Smooth muscle cell (in vitro differentiated cells): ENCODE measurements at regions not wholly inside any gene's neighbourhood (a gene's known extent, or its start where the extent isn't known, plus 50 kb on each side); places are given as distances from the start of the nearest gene placed in this dataset.

Source experiments
- DNase-seq: peaks from one replicate; lab custom pipeline; 2025; ENCODE audit not compliant: unreplicated experiment; lab: John Stamatoyannopoulos, UW
- H2AFZ ChIP-seq: fragments of 200-600 bp; sonication (generic); 2 replicates; pipeline ENCODE4 v1.6.0; 2016; ENCODE audit warnings: antibody characterized with exemption, low read depth, mild to moderate bottlenecking
- H3F3A ChIP-seq: fragments of 200-600 bp; sonication (generic); 2 replicates; pipeline ENCODE4 v1.6.0; 2017; ENCODE audit warnings: antibody characterized with exemption, low read depth
- H3K27ac ChIP-seq: fragments of 200-600 bp; sonication (generic); 2 replicates; pipeline ENCODE4 v1.5.1; 2016; ENCODE audit warnings: low read depth, mild to moderate bottlenecking
- H3K27me3 ChIP-seq: fragments of 200-600 bp; sonication (generic); 2 replicates; pipeline ENCODE4 v1.6.1; 2016; ENCODE audit warnings: low read depth, mild to moderate bottlenecking
- H3K36me3 ChIP-seq: fragments of 200-600 bp; sonication (generic); 2 replicates; pipeline ENCODE4 v1.5.1; 2016; ENCODE audit warnings: low read depth
- H3K4me1 ChIP-seq: fragments of 200-600 bp; sonication (generic); 2 replicates; pipeline ENCODE4 v1.5.1; 2016; ENCODE audit warnings: low read depth
- H3K4me2 ChIP-seq: fragments of 200-600 bp; sonication (generic); 2 replicates; pipeline ENCODE4 v1.6.0; 2016; ENCODE audit warnings: mild to moderate bottlenecking
- H3K4me3 ChIP-seq: fragments of 200-600 bp; sonication (generic); 2 replicates; pipeline ENCODE4 v1.5.1; 2016; ENCODE audit warnings: mild to moderate bottlenecking
- H3K79me2 ChIP-seq: fragments of 200-600 bp; sonication (generic); 2 replicates; pipeline ENCODE4 v1.6.0; 2016; ENCODE audit warnings: low read depth, mild to moderate bottlenecking
- H3K9ac ChIP-seq: fragments of 200-600 bp; sonication (generic); 2 replicates; pipeline ENCODE4 v1.6.0; 2016; ENCODE audit warnings: low read depth
- H3K9me3 ChIP-seq: fragments of 200-600 bp; sonication (generic); replicated peaks from 2 replicates; pipeline ENCODE4 v1.5.1; 2016; ENCODE audit warnings: low read depth
- H4K20me1 ChIP-seq: fragments of 200-600 bp; sonication (generic); 2 replicates; pipeline ENCODE4 v1.6.0; 2016; ENCODE audit warnings: low read depth
- WGBS: methylation state at CpG from one replicate; pipeline ENCODE4 v1.1.7; 2016; ENCODE audit warnings: low lambda C conversion rate; 5-methylcytosine and 5-hydroxymethylcytosine counted together
- TF ChIP-seq, protein P1 (sequence below): fragments of 200-600 bp; sonication (generic); IDR thresholded peaks from 2 replicates; pipeline ENCODE4 v1.5.1; 2017; ENCODE audit warnings: borderline replicate concordance, mild to moderate bottlenecking, antibody characterized with exemption; ENCODE audit not compliant: insufficient read depth, poor library complexity, severe bottlenecking

DNA sequence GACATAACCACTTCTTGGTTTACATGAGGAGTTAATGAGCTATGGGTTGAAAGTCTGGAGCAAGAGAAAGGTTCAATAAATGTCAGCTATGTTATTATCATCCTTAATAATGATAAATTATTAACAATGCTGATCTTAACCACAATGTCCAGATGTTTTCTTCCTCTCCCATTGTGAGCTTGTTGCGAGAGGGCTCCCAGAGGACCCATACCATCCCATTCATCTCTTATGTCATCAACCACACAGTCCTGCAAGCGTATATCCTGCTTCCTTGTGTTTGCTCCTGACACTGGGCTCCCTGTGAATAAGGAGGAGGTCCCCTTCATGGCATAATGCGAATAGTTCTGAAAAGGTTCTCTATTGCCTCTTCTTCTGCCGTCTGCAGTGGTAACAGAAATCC lies 266.8 kb downstream of the TLE3 start:
- H3K4me3 ChIP-seq, result no peak overlapping the region
- no peak for DNase-seq
- no peak overlapping the region for H2AFZ ChIP-seq
- H3K4me2 ChIP-seq, result no peak overlapping the region
- H3K27me3 ChIP-seq, result no peaks in the 10 kb centered on the region
- no peaks in the 10 kb centered on the region for H3K79me2 ChIP-seq
- WGBS, result 90% methylated on average over 4 of the region's 4 CpGs
- H3F3A ChIP-seq, result no peaks in the 10 kb centered on the region
- TF ChIP-seq, protein P1, sequence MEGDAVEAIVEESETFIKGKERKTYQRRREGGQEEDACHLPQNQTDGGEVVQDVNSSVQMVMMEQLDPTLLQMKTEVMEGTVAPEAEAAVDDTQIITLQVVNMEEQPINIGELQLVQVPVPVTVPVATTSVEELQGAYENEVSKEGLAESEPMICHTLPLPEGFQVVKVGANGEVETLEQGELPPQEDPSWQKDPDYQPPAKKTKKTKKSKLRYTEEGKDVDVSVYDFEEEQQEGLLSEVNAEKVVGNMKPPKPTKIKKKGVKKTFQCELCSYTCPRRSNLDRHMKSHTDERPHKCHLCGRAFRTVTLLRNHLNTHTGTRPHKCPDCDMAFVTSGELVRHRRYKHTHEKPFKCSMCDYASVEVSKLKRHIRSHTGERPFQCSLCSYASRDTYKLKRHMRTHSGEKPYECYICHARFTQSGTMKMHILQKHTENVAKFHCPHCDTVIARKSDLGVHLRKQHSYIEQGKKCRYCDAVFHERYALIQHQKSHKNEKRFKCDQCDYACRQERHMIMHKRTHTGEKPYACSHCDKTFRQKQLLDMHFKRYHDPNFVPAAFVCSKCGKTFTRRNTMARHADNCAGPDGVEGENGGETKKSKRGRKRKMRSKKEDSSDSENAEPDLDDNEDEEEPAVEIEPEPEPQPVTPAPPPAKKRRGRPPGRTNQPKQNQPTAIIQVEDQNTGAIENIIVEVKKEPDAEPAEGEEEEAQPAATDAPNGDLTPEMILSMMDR, result no peak
- no peak overlapping the region for H3K27ac ChIP-seq
- H3K4me1 ChIP-seq, result peaks cover 15% of the 10 kb centered on the region
- H3K9ac ChIP-seq, result no peak overlapping the region
- H3K9me3 ChIP-seq, result no peaks in the 10 kb centered on the region
- H4K20me1 ChIP-seq, result no peaks in the 10 kb centered on the region
- H3K36me3 ChIP-seq, result no peaks in the 10 kb centered on the region

DNA sequence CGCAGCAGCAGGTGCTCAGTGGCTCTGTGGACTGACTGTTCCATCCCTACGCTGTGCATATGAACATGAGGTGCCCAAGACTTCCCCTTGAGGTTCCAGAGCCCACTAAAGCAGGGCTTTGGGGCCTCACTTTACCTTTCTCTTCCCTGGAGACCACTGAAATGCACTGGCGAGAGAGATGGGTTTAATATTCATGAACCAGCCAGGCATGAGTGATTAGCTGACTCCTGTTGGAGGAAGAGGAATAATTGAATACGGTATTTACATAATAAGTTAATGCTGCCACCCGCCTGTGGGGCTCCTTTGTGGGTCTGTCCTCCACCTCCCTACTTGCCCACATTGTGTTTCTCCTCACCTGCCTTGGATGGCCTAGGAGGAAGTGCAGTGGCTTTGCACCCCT lies 263.4 kb downstream of the TLE3 start:
- no peak overlapping the region for H3K4me3 ChIP-seq
- no peak overlapping the region for H3K4me2 ChIP-seq
- H3K9ac ChIP-seq, result no peak overlapping the region
- no peaks in the 10 kb centered on the region for H3K79me2 ChIP-seq
- H2AFZ ChIP-seq, result no peak overlapping the region
- DNase-seq, result no peak
- no peaks in the 10 kb centered on the region for H3F3A ChIP-seq
- no peaks in the 10 kb centered on the region for H3K27me3 ChIP-seq
- H3K9me3 ChIP-seq, result no peaks in the 10 kb centered on the region
- no peak overlapping the region for H3K27ac ChIP-seq
- H4K20me1 ChIP-seq, result no peaks in the 10 kb centered on the region
- no peaks in the 10 kb centered on the region for H3K36me3 ChIP-seq
- TF ChIP-seq, protein P1, result no peak
- H3K4me1 ChIP-seq, result peaks cover 4% of the 10 kb centered on the region
- WGBS, result 96% methylated on average over 5 of the region's 5 CpGs

DNA sequence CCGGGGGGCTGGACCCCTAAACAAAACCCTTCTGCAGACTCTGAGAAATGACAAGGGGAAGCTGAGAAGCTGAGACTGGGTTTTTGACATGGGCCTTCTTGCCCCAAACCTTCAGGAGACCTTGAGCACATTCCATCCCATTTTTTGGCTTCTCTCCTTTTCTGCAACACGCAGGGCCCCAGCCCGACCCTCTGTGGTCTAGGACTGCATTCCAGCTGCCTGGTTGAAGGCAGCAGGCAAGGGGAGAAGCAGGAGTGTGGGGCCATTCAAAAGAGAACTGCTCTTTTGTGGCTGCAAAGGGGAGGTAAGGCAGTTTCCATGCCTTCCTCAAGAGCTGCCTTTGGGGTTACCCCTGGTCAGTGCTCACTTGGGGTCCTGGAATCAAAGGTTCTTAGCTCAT lies 263.0 kb downstream of the TLE3 start:
- TF ChIP-seq, protein P1, result no peak
- peaks cover 4% of the 10 kb centered on the region for H3K4me1 ChIP-seq
- no peak overlapping the region for H3K4me2 ChIP-seq
- H3F3A ChIP-seq, result no peaks in the 10 kb centered on the region
- no peak overlapping the region for H3K9ac ChIP-seq
- H3K27me3 ChIP-seq, result no peaks in the 10 kb centered on the region
- no peak overlapping the region for H3K4me3 ChIP-seq
- H3K27ac ChIP-seq, result no peak overlapping the region
- no peaks in the 10 kb centered on the region for H3K79me2 ChIP-seq
- H3K36me3 ChIP-seq, result no peaks in the 10 kb centered on the region
- peak overlapping the region; percentile 14 for H2AFZ ChIP-seq
- H4K20me1 ChIP-seq, result no peaks in the 10 kb centered on the region
- WGBS, result 62% methylated on average over 3 of the region's 3 CpGs
- no peak for DNase-seq
- no peaks in the 10 kb centered on the region for H3K9me3 ChIP-seq

DNA sequence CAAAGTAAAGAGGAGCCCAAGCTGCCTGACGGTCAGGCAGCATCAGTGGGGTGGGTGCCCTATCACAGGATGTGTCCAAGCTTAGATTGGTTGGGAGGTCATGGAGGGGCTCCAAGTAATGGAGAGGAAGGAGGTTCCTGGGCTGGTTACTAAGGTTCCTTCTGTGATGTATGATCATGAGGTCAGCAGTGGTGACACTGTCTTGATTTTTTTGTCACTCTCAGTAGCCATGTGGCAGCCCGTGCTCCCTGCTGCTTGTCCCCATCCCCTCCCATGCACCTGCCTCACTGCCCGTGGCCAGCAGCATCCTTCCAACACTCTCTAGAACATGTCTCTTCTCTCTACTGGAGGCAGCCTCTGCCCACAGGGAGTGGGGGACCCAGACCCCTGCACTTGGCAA lies 261.7 kb downstream of the TLE3 start:
- H2AFZ ChIP-seq, result no peak overlapping the region
- WGBS, result 97% methylated on average over 3 of the region's 3 CpGs
- H3K4me3 ChIP-seq, result no peak overlapping the region
- no peaks in the 10 kb centered on the region for H3K27me3 ChIP-seq
- H3F3A ChIP-seq, result no peaks in the 10 kb centered on the region
- H3K4me1 ChIP-seq, result peaks cover 4% of the 10 kb centered on the region
- H3K27ac ChIP-seq, result no peak overlapping the region
- H3K79me2 ChIP-seq, result no peaks in the 10 kb centered on the region
- TF ChIP-seq, protein P1, result no peak
- H4K20me1 ChIP-seq, result no peaks in the 10 kb centered on the region
- no peaks in the 10 kb centered on the region for H3K9me3 ChIP-seq
- no peak for DNase-seq
- H3K9ac ChIP-seq, result no peak overlapping the region
- no peak overlapping the region for H3K4me2 ChIP-seq
- H3K36me3 ChIP-seq, result no peaks in the 10 kb centered on the region
